MG63 (cell line): ENCODE measurements at regions not wholly inside any gene's neighbourhood (a gene's known extent, or its start where the extent isn't known, plus 50 kb on each side); places are given as distances from the start of the nearest gene placed in this dataset.
"Not testable (repeated sequence)": the region's sequence is repeated elsewhere in the genome, so short reads cannot be mapped to it uniquely, and the experiment has no call there.

ENCODE experiments used
- DNase-seq: peaks from one replicate; pipeline ENCODE4 v3.0.0-alpha.2; 2020
- H3K27me3 ChIP-seq: fragments of 250-450 bp; sonication (Bioruptor Pico); 2 replicates; pipeline ENCODE4 v1.5.1; 2020; ENCODE audit warnings: mild to moderate bottlenecking, moderate library complexity
- H3K36me3 ChIP-seq: fragments of 250-450 bp; sonication (Bioruptor Pico); 2 replicates; pipeline ENCODE4 v1.5.1; 2020; ENCODE audit warnings: mild to moderate bottlenecking, moderate library complexity
- H3K4me3 ChIP-seq: fragments of 250-450 bp; sonication (Bioruptor Pico); 2 replicates; pipeline ENCODE4 v1.5.1; 2020; ENCODE audit warnings: mild to moderate bottlenecking, moderate library complexity
- H3K9me3 ChIP-seq: fragments of 250-450 bp; sonication (Bioruptor Pico); 2 replicates; pipeline ENCODE4 v1.5.1; 2020; ENCODE audit warnings: mild to moderate bottlenecking, moderate library complexity

DNA sequence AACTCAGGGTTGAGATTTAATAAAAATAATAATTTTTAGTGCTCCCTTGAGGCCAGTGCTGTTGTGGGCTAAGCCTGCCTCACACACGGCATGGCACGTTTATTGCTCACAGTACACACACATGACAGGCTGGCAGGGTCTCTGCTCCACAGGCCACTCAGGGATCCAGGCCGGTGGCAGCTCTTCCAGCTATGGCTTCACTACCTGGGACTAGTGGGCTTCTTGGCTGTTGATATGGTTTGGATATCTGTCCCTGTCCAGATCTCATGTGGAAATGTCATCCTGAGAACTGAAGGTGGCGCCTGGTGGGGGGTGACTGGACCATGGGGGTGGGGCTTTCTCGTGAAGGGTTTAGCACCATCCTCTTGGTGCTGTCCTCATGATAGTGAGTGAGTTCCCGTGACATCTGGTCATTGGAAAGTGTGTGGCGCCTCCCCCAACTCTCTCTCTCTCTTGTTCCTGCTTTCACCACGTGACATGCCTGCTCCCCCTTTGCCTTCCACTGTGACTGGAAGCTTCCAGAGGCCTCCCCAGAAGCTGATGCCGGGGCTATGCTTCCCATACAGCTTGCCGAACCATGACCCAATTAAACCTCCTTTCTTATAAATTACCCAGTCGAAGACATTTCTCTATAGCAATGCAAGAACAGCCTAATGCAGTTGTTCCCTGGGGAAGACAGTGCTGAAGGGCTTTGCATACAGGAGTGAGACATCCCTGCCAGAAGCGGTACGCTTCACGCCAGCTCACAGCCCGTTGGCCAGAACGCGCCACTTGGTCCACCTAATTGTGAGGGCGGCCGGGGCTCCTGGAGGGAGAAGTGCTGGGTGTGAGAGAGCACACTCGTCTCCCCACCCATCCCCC is 226.9 kb upstream of the C1orf174 start:
- H3K4me3 ChIP-seq = no peak overlapping the region
- DNase-seq = no peak
- H3K27me3 ChIP-seq = no peaks in the 10 kb centered on the region
- no peaks in the 10 kb centered on the region for H3K9me3 ChIP-seq
- H3K36me3 ChIP-seq = no peaks in the 10 kb centered on the region

DNA sequence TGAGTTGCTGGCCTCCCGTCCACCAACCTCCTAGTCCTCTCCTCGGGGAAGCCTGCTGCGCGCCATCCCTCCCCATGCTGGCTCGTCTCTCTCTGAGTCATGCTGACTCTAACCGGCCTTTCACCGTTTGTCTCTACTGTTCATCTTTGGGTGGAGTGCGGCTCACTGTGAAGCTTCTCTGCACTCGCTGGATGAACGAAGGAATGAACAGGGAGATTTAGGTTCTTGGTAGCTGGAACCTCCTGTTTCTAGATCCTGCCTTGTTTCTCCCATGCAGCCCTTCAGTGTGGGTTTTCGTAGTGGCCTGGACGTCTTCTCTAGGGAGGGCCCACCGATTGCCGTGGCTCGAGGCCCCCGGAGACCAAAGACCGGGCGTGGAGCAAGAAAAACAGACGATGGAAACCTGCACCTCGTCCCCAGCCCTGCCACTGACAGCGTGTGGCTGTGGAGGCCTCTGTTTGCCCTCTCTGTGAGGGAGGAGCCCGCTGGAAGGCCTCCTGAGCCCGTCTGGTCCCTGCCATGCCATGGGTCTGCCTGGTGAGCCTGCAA is 227.6 kb upstream of the C1orf174 start:
- Histone ChIP-seq H3K27me3 (no peaks in the 10 kb centered on the region), H3K4me3 (no peak overlapping the region), H3K9me3 (no peaks in the 10 kb centered on the region), H3K36me3 (no peaks in the 10 kb centered on the region)
- DNase-seq = peak; percentile 31

DNA sequence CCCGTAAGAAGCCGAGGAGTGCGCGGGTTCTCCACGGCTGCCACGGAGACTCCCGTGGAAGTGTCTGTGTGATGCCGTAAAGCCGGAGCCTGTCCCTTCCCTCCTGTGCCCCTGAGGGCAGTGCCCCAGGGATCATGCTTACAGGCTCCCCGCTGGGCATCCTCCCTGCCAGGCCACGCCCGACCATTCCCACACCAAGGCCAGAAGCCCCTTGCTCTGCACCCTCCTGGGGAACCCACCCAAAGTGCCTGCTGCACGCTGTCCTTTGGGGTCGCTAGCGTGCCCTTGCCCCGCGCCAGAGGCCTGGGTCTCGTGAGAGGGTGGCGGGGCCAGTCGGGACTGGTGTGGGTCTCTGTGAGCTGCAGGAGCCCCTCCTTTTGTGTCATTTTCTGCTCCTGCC is 228.5 kb upstream of the C1orf174 start:
- H3K9me3 ChIP-seq = no peaks in the 10 kb centered on the region
- H3K4me3 ChIP-seq = no peak overlapping the region
- no peak for DNase-seq
- H3K36me3 ChIP-seq = no peaks in the 10 kb centered on the region
- no peaks in the 10 kb centered on the region for H3K27me3 ChIP-seq

DNA sequence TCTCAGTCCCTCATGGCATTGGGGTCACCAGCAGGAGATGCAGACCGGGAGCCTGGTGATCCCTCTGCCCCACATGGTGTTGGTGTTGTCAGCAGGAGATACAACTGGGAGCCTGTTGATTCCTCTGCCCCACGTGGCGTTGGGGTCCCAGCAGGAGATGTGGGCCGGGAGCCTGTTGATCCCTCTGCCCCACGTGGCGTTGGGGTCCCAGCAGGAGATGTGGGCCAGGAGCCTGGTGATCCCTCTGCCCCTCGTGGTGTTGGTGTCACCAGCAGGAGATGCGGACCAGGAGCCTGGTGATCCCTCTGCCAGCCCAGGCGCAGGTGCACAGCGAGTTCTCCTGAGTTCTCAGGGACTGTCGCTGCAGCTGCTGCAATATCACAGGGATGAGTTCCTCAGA is 229.6 kb upstream of the C1orf174 start:
- H3K9me3 ChIP-seq = no peaks in the 10 kb centered on the region

DNA sequence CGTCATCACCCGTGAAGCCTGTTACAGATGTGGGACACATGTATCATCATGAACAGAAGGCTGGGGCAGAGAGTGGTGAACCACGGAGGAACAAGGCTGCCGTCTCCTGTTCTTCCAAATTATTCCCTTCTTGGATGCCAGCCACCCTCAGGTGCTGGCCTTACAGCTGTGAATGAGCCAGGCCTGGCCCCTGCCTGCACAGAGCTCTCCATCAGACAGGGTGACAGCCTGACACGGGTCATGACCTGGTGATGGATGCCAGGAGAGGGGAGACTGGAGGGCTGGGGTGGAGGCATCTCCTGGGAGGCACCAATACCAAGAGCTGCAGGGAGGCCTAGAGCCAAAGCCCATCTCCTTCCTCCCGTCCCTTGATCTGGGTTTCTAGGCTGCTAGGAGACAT is 230.0 kb upstream of the C1orf174 start:
- no peak for DNase-seq
- no peak overlapping the region for H3K4me3 ChIP-seq
- H3K27me3 ChIP-seq = no peaks in the 10 kb centered on the region
- H3K36me3 ChIP-seq = no peaks in the 10 kb centered on the region
- no peaks in the 10 kb centered on the region for H3K9me3 ChIP-seq

More for the DNA sequence above, 229.6 kb upstream of the C1orf174 start:
- DNase-seq = no peak
- Histone ChIP-seq H3K27me3 (no peaks in the 10 kb centered on the region), H3K4me3 (no peak overlapping the region), H3K36me3 (no peaks in the 10 kb centered on the region)

DNA sequence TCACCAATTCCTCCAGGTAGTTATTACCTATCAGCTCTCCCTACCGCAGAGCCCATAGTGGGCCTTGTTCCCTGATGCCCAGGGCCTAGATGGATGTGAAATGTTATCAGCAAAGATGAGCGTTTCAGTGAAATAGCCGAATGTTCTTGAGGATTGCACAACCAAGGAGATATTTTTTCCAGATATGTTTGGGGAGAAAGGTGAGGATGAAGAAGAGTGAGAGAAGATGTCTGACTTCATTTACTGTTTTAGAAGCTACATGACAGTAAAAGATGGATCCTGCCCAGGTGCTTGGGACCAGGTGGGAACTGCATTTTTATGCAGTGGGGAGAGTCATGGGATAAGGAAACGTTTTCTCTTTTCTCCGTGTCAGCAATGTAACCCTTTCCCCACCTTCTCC is 231.7 kb upstream of the C1orf174 start:
- no peak for DNase-seq
- no peaks in the 10 kb centered on the region for H3K27me3 ChIP-seq
- H3K4me3 ChIP-seq = no peak overlapping the region
- H3K36me3 ChIP-seq = no peaks in the 10 kb centered on the region
- H3K9me3 ChIP-seq = no peaks in the 10 kb centered on the region

DNA sequence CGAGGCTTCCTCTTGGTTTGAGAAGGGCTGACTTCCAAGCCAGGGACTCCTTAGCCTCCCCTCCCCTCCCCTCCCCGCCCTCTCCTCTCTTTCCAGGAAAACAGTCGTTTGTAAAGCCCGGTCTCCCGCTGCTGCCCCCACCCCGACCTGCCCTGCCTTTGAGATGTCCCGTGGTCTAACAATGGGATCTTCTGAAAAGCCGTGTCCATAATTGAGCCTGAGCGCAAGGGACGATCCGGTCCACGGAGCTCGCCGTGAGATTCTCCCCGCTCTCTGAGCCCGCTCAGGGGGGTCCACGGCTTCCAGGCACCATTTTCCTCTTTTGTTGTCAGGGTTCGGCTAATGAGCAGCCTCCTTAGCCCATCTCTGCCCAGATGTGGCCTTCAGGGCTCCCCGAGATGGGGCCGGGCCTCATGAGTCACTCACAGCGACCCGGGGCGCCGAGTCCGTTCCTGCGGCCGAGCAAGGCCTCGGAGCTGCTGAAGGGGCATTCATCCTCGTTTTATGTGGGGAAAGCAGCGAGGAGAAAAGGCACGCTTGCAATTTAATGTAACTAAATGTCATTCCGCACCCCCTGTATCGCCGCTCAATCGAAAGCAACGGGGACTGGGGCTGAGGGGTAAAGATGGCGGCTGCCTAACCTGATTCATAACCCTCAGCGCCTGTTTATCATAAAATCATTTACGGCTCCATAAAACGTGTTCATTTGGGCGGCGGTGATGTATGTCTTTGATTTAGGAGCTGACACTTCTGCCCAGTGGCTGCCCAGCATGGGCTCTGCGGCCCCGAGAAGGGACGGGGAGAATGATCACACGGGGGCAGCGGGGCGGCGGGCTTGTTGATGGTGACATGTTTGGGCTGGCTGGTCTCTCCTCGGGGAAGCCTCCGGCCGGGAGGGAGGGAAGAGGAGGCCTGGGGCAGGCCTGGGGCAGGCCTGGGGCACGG is 232.6 kb upstream of the C1orf174 start:
- no peaks in the 10 kb centered on the region for H3K27me3 ChIP-seq
- DNase-seq = no peak
- no peaks in the 10 kb centered on the region for H3K9me3 ChIP-seq

DNA sequence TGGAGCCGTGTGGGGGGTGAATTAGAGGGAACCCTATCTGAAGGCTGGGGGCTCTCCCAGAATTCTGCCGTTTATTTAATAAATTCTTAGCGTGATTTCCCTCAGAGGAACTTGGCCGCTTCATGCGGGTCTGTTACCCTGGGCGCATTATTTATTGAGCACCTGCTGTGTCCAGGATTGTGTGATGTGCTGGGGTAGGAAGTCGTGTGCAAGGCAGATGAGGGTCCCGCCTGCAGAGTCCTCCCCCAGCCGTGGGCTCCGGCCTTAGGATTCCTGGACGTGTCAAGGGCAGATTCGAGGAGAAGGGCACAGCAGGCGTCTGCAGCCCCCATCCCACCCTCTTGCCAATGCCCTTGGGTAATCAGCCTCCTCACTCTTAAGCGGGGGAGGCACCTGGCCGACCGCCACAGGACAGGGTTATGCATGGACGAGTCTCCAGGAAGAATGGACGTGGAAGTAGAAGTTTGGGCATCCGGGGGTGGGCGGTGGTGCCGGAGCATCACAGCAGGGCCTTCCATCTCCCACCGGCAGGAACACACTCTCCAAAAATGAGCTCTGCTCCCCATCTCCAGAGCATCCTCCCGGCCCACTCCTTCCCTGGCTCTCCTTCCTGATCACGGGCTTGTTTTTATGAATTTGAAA is 233.3 kb upstream of the C1orf174 start:
- H3K36me3 ChIP-seq = no peaks in the 10 kb centered on the region
- no peak for DNase-seq
- H3K9me3 ChIP-seq = no peaks in the 10 kb centered on the region
- H3K27me3 ChIP-seq = no peaks in the 10 kb centered on the region
- no peak overlapping the region for H3K4me3 ChIP-seq

More for the DNA sequence above, 232.6 kb upstream of the C1orf174 start:
- no peaks in the 10 kb centered on the region for H3K36me3 ChIP-seq
- H3K4me3 ChIP-seq = no peak overlapping the region

DNA sequence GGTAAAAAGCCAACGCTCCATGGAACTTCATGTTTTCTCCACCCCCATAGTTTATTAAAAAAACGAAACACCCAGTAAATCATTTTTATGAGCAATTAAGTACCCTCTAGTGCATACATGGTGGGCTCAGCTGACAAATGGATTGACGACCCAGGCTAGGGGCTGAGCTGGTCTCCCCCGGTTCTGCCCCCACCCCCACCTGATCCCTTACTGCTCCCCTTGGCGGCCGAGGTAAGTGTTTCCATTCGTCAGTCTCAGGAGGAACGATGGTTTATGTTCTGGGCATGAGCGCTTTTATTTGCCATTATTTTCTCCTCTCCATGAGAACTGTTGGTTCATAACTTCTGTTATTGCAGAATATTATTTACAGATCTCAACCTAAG is 233.9 kb upstream of the C1orf174 start:
- H3K27me3 ChIP-seq = no peaks in the 10 kb centered on the region
- DNase-seq = no peak
- no peak overlapping the region for H3K4me3 ChIP-seq
- no peaks in the 10 kb centered on the region for H3K36me3 ChIP-seq
- no peaks in the 10 kb centered on the region for H3K9me3 ChIP-seq

DNA sequence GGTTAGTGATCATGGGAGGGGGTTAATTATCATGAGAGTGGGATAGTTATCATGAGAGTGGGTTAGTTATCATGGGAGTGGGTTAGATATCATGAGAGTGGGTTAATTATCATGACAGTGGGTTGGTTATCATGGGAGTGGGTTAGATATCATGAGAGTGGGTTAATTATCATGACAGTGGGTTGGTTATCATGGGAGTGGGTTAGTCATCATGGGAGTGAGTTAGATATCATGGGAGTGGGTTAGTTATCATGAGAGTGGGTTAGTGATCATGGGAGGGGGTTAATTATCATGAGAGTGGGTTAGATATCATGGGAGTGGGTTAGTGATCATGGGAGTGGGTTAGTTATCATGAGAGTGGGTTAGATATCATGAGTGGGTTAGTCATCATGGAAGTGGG is 235.8 kb upstream of the C1orf174 start:
- not testable (repeated sequence) for H3K4me3 ChIP-seq, H3K27me3 ChIP-seq, DNase-seq, H3K36me3 ChIP-seq, H3K9me3 ChIP-seq

DNA sequence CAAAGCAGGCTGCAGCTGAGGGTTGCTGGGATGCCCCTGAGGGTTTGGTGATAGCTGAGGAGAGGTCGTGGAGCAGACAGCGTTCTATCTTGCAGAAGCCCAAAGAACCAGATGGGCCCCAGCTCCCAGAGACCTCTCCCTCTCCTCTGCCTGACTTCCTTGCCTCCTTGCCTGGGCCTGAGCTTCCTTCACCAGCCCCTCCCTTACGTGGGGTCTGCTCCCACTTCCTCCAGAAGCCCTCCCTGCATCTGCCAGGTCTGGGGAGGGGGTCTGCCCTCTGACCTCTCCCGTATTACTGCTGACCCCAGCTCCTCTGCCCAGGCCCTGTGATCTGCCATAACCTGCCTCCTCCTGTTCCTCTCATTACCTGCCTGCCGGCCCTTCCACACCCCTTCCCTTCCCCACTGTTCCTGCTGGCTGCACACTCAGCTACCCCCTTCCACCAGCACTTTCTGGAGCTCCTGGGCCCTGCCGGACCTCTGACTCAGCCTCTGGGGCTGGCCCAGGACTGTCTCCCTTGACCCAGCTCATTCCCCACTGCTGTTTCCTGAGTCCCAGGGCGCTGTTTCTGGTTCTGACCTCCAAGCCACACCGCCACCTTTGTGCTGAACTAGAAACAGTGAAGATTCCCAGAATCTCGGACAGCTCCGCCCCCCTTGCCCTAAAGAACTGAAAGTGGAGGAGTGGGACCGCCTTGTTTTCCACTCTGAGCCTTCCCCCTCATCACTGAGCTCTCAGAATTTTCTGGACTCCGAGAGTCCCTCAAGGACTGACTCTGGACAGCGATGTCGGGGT is 237.7 kb upstream of the C1orf174 start:
- no peak for DNase-seq
- Histone ChIP-seq H3K36me3 (no peaks in the 10 kb centered on the region), H3K27me3 (no peaks in the 10 kb centered on the region), H3K9me3 (no peaks in the 10 kb centered on the region), H3K4me3 (no peak overlapping the region)

DNA sequence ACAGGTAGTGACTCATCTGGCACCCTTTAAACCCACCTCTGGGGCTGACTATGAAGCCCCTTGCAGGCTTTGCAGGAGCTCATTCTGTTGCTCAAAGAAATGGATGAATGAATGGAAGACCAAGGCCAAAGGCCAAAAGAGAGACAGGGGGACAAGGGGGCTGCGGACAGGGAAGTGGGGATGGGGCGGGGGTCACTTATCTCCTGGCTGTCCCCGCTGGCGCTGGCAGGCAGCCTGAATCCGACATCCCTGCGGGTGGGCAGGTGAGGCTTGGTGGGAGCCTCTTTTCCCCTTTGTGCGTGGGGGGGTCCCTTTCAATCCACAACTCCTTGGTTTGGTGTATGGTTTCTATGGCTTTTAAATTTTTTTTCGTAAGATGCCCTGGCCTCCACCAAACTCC is 239.6 kb upstream of the C1orf174 start:
- Histone ChIP-seq H3K9me3 (no peaks in the 10 kb centered on the region), H3K36me3 (no peaks in the 10 kb centered on the region), H3K27me3 (no peaks in the 10 kb centered on the region), H3K4me3 (no peak overlapping the region)
- no peak for DNase-seq

DNA sequence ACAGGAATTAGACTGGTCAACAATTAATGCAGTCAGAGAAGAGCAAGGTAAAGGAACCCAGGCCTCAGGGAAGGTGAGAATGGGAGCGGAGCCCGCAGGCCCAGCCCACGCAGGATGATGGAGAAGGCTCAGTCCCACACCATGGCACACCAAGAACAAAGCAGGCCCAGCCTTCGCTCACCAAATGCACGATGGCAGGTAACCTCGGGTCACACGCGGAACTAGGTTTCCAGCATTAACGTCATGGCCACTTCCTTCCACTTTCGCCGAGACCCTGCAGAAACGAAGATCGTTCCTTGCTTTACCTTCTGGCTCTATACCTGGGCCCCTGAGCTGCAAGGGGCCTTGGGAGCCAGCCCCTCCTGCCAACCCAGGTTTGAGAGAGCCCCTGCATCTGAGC is 240.2 kb upstream of the C1orf174 start:
- no peaks in the 10 kb centered on the region for H3K9me3 ChIP-seq
- no peak for DNase-seq
- no peaks in the 10 kb centered on the region for H3K36me3 ChIP-seq
- no peaks in the 10 kb centered on the region for H3K27me3 ChIP-seq
- H3K4me3 ChIP-seq = no peak overlapping the region

DNA sequence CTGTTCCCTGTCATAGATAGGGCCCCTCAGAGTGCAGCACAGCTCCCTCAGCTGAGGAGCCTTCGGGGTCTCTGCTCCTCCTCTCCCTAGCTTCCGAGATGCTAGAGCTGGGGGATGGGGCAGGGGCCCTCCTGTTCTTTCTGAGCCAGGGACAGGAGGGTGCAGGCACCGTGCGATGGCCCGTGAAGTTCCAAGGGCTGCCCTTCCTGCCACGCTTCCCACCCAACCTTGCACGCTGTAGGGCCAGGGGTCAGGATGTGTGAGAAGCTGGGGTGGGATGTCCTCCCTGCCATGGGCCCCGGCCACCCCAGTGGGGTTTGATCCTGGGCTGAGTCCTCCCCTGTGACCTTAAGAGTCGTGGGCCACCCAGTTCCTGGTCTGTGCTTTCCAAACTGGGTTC is 240.7 kb upstream of the C1orf174 start:
- no peaks in the 10 kb centered on the region for H3K27me3 ChIP-seq
- H3K9me3 ChIP-seq = no peaks in the 10 kb centered on the region
- H3K36me3 ChIP-seq = no peaks in the 10 kb centered on the region
- no peak for DNase-seq
- H3K4me3 ChIP-seq = no peak overlapping the region

DNA sequence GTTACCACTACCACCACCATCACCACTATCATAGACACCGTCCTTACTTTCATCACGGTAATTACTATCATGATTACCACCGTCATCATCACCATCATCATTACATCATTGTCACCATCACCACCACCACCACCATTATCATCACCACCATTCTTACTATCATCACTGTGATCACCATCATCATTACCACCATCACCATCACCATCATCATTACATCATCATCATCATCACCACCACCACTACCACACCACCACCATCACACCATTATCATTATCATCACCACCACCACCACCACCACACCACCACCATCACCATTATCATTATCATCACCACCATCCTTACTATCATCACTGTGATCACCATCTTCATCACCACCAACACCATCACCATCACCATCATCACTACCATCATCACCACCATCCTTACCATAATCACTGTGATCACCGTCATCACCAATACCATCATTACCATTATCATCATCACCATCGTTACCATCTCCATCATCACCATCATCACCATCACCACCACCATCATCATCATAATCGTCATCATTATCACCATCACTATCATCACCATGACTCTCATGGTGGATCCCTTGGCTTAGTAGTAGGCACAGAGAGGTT is 244.4 kb upstream of the C1orf174 start:
- no peak for DNase-seq
- no peaks in the 10 kb centered on the region for H3K27me3 ChIP-seq
- H3K36me3 ChIP-seq = no peaks in the 10 kb centered on the region
- H3K4me3 ChIP-seq = no peak overlapping the region
- no peaks in the 10 kb centered on the region for H3K9me3 ChIP-seq

DNA sequence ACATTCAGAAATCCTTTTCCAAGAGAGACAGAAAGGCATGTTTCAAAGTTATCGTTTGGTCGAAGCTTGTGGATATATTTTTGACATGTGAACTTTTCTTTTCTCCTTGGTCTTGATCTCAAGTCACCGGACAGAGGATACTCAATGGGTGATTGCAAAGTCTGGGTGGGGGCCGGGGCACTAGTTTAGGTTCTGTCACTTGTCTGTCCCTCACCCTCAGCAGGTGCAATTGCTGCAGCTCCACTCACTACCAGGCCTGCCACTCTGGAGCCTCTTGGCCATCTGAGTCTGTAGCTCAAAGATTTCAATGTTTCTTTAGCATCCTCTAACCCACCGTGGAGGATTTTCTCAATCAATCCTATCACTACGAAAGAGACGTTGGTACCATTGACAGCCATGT is 246.0 kb upstream of the C1orf174 start:
- Histone ChIP-seq H3K36me3 (no peaks in the 10 kb centered on the region), H3K4me3 (no peak overlapping the region), H3K9me3 (no peaks in the 10 kb centered on the region), H3K27me3 (no peaks in the 10 kb centered on the region)
- DNase-seq = no peak
